HG03103 (cell line): ENCODE measurements at regions not wholly inside any gene's neighbourhood (a gene's known extent, or its start where the extent isn't known, plus 50 kb on each side); places are given as distances from the start of the nearest gene placed in this dataset.

ENCODE experiments used
- ATAC-seq: cut with Tn5 transposase; IDR thresholded peaks from one replicate; pipeline ENCODE4 v1.9.1; 2021; ENCODE audit warnings: low read depth; ENCODE audit not compliant: unreplicated experiment

DNA sequence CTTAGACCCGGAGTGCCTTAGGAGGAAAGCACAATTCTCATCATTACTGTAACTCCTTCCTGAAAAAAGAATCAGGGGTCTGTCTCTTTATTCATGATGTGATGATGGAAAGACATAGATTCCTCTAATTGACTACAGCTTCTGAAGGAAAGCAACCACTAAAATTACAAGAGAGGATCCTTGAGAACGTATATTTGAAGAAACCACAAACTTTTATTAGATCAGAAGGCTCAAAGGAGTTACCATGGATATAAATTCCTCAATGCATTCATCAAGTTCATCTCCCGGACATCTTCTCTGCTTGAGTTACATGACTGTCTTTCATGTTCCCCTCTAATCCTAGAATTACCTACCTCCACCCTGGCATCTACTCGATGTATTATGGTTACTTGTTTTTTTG lies 104.1 kb upstream of the PAPPA start:
- no peak for ATAC-seq

DNA sequence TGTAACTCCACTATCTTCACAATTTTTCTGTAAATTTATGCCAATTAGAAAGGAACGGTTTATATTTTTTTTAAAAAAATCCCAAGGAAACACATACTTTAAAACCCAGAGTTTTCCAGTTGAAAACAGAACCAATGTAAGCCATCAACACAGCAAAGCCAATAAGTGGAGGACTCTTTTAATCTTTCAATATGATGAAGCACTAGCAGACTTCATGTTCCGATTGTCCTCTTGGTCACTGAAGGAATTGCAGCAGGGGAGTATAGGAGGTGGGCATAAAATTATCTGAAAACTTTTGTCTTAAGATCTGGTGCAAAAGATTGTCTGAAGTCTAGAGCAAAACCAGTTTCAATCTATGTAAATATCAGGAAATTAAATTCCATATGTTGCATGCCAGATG lies 102.1 kb upstream of the PAPPA start:
- no peak for ATAC-seq

DNA sequence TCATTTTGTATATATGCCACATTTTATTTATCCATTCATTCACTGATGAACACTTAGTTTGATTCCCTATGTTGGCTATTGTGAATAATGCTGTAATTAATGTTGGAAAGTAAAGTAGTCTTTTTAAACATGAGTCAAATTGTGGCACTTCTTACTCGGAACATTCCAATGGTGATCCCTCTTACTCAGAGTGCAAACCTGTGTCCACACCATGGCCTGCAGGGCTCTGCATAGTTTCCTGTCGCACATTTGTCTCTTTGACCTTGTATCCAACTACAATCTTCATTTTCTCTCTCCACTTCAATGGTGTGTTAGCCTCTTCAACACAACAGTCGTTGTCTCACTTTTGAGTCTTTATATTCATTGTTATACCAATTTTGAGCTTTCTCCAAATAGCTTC lies 98.1 kb upstream of the PAPPA start:
- ATAC-seq = no peak

DNA sequence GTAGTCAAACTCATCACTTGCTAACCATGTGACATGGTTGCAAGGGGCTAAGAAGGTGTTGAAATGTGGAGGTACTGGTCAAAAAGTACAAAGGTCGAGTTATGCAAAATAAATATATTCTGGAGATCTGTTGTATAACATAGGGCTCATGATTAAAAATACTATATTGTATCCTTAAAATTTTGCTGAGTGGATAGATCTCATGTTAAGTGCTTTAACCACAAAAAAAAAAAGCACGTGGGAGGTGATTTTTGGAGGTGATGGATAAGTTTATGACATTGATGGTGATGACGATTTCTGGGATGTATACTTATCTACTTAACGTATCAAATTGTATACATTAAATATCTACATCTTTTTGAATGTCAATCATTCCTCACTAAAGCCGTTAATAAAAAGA lies 96.2 kb upstream of the PAPPA start:
- ATAC-seq = no peak

DNA sequence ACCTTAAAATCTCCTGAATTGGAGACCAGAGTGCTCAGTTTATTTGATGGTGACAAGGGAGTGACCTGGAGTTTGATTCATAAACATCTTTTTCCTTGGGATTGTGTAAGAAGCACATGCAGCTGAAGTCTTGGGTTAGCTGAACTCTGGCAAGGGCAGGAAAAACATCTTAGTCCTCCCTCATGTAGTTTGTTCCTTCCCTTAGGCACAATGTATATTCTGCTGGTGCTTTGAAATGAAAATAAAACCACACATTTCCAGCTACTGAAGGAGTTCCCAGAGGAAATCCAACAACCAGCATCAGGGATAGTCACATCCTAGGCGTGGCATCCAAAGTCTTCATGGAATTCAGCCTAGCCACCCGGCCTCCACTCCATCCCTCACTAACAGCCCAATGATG lies 95.2 kb upstream of the PAPPA start:
- no peak for ATAC-seq

DNA sequence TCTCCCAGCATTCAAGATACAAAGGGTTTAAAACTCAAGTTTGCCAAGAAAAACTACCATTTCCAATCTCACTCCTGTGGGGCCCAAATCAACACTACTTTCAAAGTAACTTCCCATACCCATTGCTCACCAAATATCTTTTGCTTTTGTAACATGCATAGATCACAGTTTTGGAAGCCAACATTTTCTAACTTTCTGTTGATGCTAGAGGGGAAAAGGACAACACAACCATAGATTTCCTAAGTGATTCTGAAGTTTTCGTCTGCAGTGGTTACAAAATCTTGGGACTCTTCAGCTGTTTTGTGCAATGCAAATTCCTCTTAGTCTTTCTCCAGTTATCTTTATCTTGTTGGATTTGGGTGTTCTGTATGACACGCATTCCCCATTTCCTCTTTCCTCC lies 94.1 kb upstream of the PAPPA start:
- no peak for ATAC-seq

DNA sequence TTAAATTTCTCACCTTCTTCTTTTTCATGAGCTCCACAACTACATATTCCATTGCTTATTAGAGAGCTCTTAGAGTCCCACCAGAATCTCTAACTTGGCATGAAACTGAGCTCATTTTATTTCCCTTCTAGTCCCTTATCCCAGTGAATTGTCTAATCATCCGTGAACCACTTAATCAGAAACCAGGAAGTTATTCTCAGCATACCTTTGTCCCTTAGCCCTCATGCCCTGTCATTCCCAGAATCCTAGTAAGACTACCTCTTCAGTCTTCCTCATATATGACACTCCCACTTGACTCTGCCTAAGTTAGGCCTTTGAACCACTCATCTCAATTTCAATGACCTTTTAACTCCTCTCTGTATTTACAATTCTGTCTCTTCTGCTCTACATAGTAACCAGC lies 93.0 kb upstream of the PAPPA start:
- no peak for ATAC-seq

DNA sequence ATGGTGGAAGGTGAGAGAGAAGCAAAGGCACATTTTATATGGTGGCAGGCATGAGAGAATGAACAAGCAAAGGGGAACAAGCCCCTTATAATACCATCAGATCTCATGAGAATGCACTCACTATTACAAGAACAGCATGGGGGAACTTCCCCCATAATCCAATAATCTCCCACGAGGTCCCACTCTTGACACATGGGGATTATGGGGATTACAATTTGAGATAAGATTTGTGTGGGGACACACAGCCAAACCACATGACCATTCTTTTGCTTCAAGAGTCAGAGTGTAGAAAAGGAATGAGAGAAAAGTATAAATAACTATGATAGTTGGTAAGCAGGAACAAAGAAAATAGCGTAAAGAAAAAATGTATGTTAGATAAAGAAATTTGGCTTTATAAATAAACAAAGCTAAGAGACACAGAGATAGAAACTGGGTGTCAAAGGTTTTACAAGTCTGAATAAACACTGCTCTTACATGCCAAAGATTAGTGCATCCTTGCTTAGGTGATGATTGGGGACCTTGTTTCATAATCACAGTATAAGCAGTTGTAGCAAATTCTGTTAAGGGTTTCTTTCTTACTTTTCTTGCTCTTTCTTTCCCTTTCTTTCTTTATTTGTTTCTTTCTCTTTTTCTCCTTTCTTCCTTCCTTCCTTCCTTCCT lies 91.9 kb upstream of the PAPPA start:
- ATAC-seq = no peak

DNA sequence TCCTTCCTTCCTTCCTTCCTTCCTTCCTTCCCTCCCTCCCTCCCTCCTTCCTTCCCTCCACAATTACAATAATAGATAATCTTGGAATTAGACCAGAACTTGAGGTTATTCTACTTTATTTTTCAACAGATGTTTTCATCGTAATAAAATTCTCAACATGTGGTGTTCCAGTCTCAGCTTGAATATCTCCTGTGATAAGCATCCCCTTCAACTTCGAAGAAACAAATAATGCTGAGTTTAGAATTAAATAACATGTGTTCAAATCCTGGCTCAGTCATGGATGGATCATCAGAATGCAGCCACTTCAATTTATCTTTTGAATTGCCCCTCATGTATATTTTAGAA lies 91.4 kb upstream of the PAPPA start:
- ATAC-seq = no peak

DNA sequence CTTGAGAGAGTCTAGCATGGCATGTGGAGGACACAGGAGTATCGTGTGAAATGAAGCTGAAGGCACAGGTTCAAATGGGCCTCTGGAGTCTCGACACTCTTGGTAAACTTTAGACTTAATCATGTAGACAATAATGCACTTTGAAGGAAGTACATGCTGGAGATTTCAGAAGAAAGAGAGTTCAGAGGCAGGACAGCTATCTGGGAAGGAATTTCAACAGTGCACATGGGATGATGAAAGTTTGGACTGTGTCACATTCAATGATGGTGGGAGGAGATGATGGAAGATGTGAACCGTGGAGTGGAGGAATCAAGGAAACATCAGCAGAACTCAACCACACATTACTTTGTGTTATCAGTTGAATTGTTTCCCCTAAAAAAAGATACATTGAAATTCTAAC lies 88.6 kb upstream of the PAPPA start:
- ATAC-seq = no peak

DNA sequence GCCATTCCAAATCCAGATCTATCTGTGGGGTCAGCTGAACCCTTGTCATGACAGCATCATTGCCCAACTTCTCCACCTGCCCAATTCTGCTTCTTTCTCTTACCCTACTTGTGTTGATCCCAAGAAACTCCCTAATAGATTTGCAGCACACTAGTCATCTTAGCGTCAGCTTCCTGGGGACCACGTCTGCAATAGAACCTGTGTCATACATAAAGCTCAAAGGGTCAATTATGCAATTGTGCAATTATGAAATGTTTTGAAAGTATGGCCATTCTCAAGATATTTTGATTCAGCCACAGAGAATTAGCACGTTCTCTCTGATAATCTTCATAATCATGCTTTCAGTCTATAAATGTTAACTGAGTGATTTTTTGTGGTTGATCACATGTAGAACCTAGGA lies 87.4 kb upstream of the PAPPA start:
- ATAC-seq = no peak

DNA sequence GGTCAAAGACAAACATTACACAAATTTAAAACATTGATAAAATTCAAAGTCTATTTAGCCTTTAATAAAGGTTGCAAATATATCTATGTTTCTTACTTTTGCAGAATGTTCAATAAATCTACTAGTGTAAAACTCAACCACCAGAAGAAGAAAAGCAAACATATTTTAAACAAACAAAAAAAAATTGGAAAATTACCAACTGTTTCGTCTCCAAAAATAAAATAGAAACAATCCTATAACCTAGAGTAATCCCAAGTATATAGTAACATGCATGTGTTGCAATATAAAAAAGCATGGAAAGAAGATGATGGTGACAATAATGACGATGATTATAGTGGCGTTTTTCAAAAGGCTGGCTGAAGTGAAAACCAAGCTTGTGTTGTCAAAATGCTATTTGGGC lies 86.0 kb upstream of the PAPPA start:
- no peak for ATAC-seq

DNA sequence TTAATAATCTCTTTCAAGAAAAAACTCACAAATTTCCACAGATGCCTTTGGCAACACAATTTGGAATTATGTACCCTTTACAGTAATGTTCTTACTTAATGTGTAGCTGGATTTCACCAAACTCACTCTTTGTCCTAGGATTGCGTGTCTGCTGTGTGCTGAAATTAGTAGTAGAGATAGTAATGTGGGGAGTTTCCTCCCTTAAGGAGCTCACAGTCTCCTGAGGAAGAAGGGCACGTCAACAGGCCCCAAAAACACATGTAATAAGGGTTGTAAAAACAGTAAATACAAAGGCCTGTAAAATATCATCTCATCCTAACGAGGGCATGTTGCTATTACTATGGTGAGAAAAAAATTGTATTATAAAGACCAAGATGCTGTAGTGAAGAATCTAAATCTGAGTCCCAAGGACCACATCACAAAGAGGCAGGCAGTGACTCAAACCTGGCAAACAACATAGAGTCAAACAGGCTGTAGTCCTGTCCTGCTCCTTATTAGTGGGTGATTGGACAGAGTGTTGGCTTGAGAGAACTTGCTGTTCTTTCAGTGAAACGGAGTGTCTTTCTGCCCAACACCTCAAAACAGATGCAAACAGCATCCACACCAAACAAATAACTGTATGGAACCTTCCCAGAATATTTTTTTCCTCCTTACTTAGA lies 83.2 kb upstream of the PAPPA start:
- no peak for ATAC-seq

DNA sequence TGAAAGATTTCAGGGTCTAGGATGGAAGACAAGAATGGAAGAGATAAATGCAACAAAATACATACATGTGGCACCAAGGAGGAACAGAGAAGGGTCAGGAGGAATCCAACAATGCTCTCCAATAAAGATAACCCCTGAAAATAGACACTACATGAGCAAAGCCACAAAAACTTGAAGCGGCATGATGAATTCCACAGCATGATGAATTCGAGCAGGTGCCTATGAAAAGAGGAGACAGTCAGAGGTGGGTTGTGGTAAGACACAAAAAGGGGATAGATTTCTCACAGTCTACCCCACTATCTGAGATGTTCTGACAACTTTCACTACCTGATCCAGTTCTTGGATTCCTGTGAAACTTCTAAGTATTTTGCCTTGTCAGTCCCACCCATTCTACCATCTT lies 81.5 kb upstream of the PAPPA start:
- no peak for ATAC-seq

DNA sequence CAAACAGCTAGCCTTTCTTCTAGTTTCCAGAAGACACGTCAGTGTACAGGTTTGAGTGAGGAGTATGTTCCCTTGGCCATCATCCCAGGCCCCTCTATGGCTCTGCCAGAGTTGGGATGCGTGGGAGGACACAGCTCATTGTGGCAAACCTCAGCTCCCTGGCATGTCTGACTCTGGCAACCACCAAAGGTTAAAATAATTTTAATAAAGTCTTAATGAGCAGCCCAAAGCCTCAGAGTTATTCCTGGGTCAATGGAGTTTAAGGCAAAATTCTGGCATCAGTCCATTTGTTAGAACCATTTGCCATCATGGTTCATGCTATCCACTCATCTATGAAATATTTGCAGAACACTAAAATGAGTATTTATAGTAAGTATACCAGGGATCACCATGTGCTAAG lies 79.8 kb upstream of the PAPPA start:
- no peak for ATAC-seq

DNA sequence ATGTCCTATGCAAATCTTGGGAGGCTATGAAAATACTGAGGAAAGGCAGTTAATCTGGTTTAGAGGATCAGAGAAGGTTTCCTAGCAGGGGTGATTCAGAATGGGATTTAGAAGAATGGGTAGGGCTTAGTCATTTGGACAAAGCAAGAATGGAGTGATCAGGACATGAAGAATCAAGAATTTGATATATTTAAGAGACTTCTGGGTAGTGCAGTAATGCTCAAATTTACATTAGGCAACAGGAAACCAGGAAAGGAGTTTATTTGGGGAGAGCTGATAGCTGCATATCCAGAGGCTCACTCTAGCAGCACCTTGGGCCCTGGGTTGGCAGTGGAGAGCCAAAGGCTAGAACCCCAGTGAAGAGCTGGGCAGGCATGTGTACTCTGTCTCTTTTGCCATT lies 78.9 kb upstream of the PAPPA start:
- ATAC-seq = no peak

DNA sequence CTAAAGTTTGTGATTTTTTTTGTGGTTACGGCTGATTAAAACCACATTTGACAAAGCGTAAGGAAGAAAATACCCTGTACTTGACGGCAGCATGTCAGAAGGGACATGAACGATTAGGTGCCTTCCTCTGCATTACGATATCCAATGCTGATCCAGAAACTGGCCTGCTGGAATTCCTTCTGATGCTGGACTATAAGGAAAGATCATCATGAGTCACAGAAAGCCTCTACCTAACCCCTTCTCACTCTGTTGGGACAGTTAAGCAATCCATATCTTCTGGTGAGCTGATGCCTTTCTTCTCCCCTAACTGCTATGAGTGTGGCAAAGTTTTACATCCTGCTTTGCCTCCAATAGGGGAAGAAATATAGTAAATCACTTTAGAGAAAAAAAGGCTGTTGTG lies 78.4 kb upstream of the PAPPA start:
- no peak for ATAC-seq

DNA sequence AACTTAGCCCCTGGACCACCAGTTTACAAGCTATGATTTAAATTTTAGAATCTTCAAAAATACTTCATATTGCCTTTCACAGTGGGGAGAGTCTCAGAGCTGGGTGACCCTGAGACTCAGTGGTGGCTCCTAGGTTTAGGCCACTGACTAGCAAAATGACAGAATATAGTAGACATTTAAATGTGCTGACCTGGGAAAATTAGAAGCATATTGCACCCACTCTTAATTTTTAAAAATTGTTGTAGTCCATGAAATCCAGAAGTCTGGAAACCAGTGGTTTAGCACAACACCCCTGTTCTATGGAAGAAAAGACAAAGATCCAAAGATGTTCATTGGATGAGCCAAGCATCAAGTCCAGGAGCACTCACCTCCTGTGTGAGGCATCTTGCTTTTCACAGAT lies 75.0 kb upstream of the PAPPA start:
- no peak for ATAC-seq

DNA sequence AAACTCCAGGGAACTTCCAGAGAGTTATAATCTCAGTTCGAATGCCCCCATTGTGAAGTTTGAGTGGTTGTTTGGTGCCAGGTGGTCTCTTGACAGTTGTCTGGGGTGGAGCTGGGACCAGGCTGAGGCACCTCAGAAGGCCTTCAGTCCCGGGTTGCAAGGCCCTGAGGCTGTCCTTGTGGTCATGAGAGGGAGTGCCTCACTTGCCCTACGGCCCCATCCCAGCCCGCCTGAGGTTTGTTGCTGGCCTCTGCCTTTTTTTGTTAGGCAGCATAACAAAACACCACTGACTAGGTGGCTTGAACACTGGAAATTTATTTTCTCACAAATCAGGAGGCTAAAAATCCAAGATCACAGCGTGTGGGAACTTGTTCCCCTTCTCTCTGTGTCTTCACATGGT lies 73.0 kb upstream of the PAPPA start:
- ATAC-seq = no peak

DNA sequence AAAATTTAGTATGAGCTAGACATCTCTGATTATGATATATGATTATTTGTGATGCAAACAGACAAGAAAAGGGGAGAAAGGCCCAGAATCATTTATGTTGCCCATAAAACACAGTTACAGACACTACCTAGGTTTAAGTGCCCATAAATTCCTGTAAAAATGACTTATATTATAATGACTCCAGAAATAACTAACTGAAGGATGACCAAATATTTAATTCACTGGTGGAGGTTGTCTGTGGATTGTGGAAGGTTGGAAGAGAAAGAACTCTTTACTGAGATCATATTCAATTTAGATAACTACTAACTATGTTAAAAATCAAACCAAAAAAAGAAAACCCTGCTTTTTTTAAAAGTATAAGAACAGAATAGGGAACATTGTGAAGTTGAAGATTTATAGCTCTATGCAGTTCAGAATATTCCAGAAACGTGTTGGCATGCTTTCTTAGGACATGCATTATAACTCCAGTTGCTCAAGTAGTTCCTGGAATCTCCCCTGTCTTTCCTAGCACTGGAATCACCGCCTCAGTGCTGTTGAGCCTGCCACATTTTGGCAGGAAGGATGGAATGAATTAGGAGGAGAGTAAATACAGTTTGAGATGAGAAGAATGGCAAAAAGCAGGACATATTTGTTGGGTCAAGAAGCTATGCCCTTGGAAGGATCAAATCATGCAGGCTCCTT lies 72.0 kb upstream of the PAPPA start:
- ATAC-seq = no peak

DNA sequence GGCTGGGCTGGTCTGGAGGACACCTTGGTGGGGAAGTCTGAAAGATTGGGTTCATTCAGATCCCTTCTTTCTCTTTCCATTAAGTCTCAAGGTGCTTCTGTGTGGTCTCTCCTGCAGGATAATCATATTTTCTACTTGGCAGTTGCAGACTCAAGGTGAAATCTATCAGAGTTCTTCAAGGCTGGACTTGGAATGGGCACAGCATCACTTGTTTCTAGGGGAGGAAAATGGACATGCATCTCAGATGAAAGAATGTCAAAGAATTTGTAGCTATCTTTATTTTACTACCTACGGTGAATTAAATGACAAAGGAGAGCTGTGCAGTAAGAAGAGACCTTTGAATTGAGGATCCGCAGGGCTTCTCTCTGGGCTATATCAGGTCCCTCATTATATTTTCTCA lies 69.8 kb upstream of the PAPPA start:
- no peak for ATAC-seq

DNA sequence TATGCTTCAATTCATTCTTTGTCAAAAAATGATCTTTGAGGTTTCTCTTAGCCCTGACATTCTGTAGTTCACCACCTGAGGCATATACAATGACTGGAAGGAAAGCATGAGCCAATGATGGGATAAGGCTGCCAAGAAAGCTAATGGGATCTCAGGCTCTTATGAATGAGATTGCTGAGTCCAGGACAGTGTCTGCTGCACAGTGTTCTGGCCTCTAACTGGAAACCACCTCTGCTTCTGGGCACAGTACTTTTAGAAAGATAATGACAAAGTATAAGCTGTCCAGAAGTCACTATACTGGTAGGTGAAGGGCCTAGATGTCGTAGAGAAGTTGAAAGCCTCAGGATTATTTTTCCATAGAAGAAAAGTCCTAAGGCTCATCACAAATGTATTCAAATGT lies 69.1 kb upstream of the PAPPA start:
- no peak for ATAC-seq
